ENCODE measurements at regions not wholly inside any gene's neighbourhood (a gene's known extent, or its start where the extent isn't known, plus 50 kb on each side); places are given as distances from the start of the nearest gene placed in this dataset.

GRCh38 chr1:221071777-221072176 is 192.5 kb downstream of the HLX start:
- no peak for DNase-seq (ENCODE audit: low read depth)

- DNase-seq (ENCODE audit: low read depth): no peak
Observed at GRCh38 chr1:221072214-221072613, 193.0 kb downstream of the HLX start.

GRCh38 chr1:221074332-221074731 is 195.1 kb downstream of the HLX start:
- no peak for DNase-seq (ENCODE audit: low read depth)

GRCh38 chr1:221075911-221076310 is 196.7 kb downstream of the HLX start:
- DNase-seq (ENCODE audit: low read depth): no peak

- DNase-seq (ENCODE audit: low read depth): no peak
Observed at GRCh38 chr1:221076391-221076811, 197.2 kb downstream of the HLX start.

GRCh38 chr1:221078260-221078965 is 199.2 kb downstream of the HLX start:
- no peak for DNase-seq (ENCODE audit: low read depth)

GRCh38 chr1:221083902-221084301 is 204.7 kb downstream of the HLX start:
- no peak for DNase-seq (ENCODE audit: low read depth)

- DNase-seq (ENCODE audit: low read depth): no peak
Observed at GRCh38 chr1:221084681-221085080, 205.4 kb downstream of the HLX start.

- DNase-seq (ENCODE audit: low read depth): no peak
Observed at GRCh38 chr1:221085701-221086375, 206.6 kb downstream of the HLX start.

- DNase-seq (ENCODE audit: low read depth): no peak
Observed at GRCh38 chr1:221087919-221088318, 208.7 kb downstream of the HLX start.

- no peak for DNase-seq (ENCODE audit: low read depth)
Observed at GRCh38 chr1:221089273-221089672, 210.0 kb downstream of the HLX start.

GRCh38 chr1:221089803-221090202 is 210.6 kb downstream of the HLX start:
- no peak for DNase-seq (ENCODE audit: low read depth)

GRCh38 chr1:221093903-221094791 is 214.9 kb downstream of the HLX start:
- DNase-seq (ENCODE audit: low read depth): no peak

- DNase-seq (ENCODE audit: low read depth): no peak
Observed at GRCh38 chr1:221097479-221098281, 218.4 kb downstream of the HLX start.

GRCh38 chr1:221098471-221099405 is 219.5 kb downstream of the HLX start:
- DNase-seq (ENCODE audit: low read depth): no peak

- no peak for DNase-seq (ENCODE audit: low read depth)
Observed at GRCh38 chr1:221099747-221100595, 220.7 kb downstream of the HLX start.

GRCh38 chr1:221100611-221101010 is 221.4 kb downstream of the HLX start:
- no peak for DNase-seq (ENCODE audit: low read depth)

- no peak for DNase-seq (ENCODE audit: low read depth)
Observed at GRCh38 chr1:221101807-221102605, 222.8 kb downstream of the HLX start.

- no peak for DNase-seq (ENCODE audit: low read depth)
Observed at GRCh38 chr1:221104596-221104995, 225.4 kb downstream of the HLX start.
